Activated CD4-positive, CD25-positive, alpha-beta regulatory T cell treated with anti-CD3 and anti-CD28 coated beads, Interleukin-2, amount 50 U/mL, for 16 hours (primary cell): ENCODE measurements at regions not wholly inside any gene's neighbourhood (a gene's known extent, or its start where the extent isn't known, plus 50 kb on each side); places are given as distances from the start of the nearest gene placed in this dataset.

Source experiments
- DNase-seq: peaks from one replicate; pipeline ENCODE4 v3.0.0-alpha.2; 2020; ENCODE audit warnings: low read depth, low spot score

DNA sequence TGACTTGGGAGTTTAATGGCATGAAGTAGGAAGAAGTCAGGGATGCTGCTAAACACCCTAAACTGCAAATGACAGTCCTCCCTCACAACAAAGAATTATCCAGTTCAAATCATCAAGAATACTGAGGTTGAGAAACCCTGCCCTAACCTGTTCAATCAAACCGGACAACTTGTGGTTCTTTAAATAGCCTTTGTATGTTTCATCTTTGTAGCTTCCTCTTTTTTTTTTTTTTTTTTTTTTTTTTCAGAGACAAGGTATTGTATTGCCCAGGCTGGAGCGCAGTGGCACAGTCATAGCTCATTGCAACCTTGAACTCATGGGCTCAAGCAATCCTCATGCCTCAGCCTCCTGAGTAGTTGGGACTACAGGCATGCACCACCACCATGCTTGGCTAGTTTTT, 52.5 kb upstream of the TTC29 start:
- no peak for DNase-seq

DNA sequence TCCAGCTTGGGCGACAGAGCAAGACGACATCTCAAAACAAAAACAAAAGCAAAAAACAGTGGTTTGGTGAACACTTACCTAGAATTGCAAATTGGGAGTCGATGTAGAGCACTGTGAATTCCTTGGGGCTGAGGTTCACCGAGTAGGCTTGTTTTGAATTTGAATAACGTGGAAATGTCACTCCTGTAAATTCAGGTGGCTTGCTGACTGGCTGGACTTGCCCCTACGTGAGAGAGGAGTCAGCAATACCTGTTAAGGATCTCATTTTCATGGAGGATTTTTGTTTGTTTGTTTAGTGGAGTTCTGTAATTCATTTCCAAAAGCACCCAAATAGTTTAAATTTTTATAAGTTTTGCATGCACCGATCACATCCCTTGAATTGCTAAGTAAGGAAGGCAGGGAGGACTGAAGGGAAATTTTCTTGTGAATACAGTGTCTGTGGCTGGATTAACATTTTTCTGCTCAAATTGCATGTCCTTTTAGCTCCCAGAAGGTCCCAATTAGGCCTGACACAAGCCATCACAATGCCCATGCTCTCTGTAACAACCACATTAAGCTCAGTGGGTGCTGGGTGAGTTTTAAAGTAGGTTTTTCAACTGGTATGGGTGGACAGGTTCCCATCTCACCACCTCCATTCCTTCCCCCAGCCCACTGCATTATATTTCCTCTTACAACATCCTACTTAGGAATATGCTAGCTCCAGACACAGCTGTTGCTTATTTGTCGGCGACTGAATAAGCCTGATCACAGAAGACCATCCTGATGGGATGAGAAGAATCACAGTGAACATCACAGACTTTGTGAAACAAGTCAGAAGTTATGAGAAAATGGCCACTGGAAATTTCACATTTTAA, 58.5 kb upstream of the TTC29 start:
- DNase-seq: no peak

DNA sequence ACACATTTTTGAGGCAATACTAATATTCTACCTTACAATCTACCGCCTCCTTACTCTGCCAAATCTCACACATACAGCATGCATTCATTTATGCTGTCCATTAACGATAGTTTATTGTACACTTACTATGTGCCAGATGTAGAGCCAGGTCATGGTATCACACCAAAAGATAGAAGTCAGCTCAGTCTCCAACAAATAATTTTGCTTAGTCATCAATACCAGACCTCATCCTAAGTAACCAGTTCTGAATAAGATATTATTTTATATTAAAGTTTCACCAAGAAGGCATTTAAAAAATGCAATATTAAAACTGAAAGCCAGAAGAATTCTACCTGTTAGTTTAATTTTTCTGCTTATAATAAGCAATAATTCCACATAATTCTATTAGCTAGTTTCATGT, 60.6 kb upstream of the TTC29 start:
- DNase-seq: no peak

DNA sequence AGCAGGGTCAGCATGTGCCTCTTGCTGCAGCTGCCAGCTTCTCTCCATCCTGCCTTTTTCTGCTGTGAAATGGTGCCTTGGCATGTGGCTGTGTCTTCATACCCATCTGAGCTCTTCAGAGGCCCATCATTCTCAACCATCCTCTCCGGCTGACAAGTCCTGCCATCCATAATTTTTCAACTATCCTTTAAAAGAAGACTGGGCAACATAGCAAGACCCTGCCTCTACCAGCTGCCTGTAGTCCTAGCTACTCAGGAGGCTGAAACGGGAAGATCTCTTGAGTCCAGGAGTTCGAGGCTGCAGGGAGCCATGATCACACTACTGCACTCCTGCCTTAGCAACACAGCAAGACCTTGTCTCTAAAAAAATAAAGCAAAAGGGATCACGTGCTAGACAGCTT, 64.2 kb upstream of the TTC29 start:
- DNase-seq: no peak

DNA sequence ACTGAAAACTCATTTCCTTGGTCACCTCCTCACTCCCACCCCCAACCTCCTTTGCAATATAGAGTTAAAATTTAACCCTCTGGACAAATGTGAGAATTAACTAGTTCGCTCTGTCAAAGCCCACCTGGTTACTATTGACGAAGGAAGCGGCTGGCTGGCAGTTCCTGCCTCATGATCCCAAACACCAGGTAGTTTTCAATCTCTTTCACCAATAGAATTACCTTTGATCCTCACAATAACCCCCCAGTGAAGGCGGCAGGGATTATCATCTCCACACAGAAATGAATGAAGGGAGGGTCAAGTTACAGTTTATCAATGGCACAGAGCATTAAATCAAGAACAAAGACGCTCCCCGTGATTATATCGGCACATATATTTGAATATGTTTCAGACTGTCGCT, 65.7 kb upstream of the TTC29 start:
- DNase-seq: no peak

DNA sequence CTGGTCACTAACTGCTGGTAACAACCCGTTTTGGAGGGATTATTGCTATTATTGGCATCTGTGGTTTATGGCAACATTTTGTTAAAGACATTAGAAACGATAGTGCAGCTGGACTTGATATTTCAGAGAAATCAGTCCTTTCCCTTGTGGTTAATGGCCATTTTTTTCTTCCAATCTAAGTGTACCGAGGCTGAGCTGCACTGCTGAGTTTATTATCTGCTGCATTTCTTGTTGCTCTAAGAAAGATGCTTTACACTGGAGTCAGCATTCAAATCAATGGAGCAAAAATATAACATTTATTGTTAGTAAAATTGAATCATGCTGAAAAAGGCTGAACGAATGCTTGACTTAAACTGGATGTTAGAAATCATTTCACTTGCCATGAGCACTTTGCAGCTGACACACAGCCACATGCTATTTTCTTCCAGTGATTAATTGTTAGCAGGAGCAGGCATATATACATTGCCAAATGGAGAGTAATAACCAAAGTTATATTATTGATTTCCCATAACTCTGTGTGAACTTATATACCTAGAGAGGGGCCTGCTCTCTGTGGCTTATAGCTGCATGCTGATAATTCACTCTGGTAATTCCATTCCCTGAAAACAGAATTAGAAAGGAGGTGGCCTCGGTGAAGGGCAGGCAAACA, 66.5 kb upstream of the TTC29 start:
- DNase-seq: no peak

DNA sequence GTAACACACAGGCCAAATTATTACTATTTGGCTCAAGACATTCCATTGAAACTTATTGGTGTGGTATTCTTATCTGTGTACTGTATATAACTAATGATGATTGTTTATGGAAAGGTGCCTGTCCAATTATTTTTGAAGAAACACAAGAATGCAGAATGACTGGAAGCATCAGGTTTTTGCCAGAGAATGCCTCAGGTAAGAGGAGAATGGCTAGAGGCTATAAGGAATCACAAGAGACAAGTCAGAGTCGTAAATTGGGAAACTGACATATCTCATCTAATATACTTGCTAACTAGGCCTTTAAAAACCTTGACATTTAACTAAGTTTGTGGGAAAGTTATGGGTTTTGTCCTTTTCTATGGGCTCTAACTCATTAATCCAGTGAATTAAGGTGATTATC, 69.3 kb upstream of the TTC29 start:
- DNase-seq: no peak

DNA sequence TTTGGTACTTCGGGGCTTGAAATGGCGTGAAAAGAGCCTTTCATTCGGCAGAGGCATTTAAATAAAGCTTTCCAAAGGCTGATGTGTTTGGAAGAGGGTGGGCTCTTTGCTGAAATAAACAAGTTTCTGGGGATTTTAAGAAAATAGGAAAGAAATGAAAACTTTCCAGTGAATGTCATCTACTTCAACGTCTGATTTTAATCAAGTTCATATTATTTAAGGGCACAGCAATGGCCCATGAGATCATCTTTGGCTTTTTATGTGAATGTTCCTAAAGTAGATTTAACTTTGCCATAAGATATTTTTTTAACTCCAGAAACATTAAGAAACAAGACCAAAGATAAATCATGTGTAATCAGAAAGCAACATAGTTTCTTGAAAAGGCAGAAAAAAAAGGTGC, 69.8 kb upstream of the TTC29 start:
- DNase-seq: no peak

DNA sequence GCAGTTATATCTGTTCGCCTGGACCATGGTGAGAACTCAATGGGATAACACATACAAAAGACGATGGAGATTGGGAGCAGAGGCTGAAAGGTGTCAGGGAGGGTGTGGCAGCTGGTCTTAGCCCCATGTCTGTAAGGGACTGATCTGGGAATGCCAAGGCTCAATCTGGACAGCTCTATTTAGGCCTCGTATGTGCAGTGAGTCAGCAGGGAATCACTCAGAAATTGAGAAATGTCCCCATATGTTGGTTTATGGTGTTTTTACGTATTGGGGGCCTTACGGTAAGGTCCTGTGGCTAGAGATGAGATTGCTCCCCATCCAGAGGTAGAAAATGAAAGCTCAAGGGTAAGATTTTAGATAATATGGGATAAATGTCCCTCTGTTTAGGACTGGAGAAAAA, 71.4 kb upstream of the TTC29 start:
- no peak for DNase-seq

DNA sequence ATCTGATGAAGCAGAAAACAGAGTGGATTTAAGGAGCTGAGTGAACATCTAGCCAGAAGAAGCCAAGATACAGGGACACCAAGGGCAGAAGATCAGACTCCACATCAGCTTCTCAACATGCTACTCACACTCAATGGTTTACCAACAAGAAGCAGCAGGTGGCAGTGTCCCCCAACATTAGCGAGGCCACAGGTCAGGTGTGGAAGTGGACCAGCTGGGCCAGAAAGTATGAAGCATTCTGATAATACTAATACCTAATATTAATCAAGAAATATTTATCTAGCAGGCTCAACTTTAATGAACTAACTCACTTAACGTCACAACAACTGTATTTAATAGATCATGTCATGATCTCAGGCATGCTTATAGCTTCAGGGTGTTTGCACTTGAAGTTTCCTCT, 73.4 kb upstream of the TTC29 start:
- DNase-seq: peak; percentile 23

DNA sequence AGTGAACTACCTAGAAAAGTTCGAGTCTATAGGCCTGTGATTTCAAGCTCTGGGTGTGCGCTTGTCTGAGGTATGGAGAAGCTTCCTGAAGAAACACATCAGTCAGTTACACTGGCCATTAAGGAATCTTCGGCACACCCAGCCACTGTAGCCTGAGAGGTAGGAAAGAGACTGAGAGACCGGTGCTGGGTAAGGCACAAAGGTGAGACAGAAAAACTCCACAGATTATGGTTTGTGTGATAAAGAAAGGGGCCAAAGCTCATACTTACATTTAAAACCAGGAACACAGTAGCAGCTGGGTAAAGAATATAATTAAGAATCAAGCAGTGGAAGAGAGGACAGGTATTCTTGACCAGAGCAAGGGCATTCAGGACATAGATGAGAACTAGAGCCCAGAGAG, 74.8 kb upstream of the TTC29 start:
- no peak for DNase-seq

DNA sequence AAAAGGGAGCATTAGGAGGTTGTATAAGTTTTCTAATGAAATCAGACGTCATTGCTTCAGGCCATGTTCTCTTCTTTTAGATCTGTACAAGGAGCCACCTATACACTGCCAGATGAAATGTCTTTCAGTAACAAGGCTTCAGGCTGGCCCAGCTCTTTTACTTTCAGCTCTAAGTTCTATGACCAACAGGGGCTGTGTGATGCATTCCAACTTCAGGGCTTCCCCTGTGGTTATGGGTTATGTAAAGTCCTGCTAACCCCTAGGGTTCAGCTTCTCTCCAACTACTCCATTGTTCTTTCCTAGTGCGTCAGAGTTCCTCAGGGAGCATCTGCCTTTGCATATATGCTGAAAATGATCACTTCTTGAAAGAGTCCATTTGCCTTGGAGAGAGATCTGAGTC, 79.4 kb upstream of the TTC29 start:
- no peak for DNase-seq

DNA sequence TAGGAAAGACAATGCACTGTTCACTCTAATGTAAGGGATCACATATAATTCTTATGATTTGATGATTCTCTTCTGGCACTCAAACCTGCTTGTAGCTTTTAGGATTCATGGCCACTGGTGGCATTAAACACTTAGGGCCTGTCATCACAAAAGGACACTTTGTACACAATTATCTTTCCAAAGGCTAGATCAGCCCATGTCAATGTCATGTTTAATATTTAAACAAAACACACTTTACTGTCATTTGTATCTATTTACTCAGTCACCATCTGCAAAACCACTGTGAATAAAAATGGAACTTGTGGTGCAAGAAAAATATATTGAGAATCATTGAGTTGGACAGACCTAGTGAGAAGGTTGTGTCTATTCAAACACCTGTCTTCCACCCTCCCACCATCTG, 83.6 kb upstream of the TTC29 start:
- DNase-seq: no peak

DNA sequence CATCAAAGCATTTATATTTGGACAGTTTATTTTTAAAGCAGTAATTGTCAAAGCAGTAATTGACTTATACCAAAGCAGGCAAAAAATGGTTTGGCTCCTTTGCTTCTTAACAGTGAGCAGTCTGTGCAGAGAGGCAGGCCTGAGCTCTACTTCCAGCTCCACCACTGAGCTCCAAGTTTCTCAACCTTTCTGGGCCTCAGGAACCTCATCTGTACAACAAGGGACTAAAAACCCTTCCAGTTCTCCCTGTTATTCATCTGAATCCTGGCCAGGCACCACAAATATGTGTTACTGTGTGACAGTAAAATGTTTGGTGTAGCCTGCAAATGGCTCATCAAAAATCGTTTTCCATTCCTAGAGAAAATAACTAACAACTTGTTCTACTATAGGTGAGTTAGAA, 88.7 kb upstream of the TTC29 start:
- no peak for DNase-seq

DNA sequence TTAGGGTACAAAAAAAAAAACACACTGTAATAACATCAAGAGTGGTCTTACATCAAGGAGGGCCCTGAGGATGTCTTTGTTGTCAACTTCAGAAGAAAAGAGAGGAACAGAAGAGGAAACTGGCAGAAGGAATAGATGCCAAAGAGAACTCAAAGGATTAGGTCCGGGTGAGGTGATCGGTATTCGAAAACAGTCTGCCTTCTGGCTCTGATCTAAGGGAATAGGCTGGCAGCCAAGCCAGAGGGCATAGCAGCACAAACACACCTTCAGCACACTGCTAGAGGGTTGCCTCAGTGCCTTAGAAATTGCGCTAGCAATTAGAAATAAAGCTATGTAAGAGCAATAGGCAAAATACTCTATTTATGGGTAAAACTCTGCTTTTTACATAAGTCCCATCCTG, 91.4 kb upstream of the TTC29 start:
- no peak for DNase-seq

DNA sequence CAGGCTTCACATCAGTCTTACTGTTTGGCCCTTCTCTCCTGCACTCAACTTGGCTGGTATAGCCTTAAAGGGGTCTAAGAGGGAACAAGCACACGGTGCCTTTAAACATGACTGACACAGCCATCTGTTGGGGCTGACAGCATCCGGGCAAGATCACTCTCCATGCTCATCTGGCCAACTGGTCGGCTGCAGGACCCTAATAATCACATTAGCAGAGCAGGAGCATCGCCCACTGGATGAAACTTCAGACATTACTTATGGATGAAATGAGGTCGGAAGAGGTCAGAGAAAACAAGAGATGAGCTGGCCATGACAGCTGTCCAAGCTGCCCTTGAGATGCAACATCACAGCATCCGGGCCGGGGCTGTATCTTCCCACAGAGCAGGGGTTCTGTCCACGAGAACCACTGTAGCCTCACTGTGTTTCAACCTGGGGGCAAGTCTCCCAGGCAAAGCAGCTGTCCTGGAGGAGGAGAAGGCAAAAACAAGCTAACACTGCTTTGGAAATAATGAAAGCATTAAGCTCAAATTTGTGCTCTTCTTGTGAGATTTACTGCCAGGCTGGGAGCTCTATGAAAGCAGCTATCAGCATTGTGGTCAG, 94.4 kb upstream of the TTC29 start:
- no peak for DNase-seq

DNA sequence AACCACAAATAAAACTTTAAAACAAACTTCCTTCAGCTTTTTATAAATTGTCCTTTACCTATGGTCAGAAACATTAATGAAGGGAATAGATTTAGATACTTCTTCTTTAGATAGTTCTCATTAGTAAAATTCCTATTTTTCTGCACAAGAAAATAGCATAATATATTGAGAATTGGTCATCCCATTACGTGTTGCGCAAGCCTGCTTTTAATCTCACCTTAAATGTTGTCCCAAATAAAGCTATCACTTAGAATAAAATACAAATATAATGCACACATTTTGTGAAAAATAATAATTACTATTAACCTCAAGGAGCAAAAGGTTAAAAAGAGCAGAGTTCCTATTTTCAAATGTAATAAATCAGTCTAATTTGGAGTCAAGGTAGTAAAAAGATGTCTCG, 95.2 kb upstream of the TTC29 start:
- no peak for DNase-seq

DNA sequence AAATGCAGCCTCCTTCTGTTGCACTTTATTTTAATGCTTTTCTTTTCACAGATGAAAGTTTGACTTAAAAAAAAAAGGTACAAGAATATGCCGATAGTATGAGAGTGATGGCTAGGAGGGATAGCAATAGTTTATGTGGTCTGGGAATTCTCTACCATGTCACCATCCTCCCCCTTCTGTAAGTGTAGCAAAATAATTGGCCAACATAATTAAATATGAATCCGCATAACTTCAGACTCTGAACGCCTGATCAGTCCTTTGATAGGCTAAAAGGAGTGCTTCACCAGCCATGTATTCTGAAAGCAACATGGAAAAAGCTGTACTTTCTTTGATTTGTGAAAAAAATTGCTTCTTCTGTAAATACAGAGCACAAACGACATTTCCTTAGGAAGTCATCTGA, 95.7 kb upstream of the TTC29 start:
- no peak for DNase-seq

DNA sequence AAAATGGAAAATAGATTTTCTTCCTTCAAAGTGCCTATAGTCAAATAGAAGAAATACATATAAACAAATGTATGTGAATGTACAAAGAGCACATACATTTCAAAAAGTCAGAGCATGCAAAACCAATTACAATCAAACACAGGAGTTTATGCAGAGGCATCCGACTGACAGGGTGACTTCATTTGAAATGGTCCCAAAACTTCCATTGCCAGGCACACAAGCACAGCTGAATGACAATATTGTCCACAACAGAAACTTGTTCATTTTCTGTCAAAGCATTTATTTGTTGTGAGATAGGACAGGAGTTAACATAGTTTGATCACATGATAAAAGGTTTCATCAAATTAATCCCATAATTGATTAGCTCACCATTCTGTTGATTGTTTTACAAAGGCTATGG, 96.4 kb upstream of the TTC29 start:
- DNase-seq: no peak

DNA sequence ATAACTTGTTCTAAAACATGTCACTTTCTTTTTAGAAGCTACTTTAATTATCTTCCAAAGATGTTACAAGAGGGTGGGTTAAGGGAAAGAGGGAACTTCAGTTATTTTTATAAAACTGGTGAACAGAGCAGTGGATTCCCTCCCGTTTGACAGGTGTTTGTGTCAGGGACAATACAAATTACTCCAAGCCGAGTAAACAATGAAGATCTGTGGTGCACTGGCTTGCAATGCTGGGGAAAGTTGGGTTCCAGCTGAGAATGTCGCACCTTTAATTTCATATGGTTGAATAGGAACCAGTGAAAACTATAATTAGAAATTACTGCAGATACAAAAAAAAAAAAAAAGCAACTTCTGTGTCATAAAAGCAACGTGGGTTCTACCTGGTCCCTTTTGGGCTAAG, 98.6 kb upstream of the TTC29 start:
- DNase-seq: no peak

DNA sequence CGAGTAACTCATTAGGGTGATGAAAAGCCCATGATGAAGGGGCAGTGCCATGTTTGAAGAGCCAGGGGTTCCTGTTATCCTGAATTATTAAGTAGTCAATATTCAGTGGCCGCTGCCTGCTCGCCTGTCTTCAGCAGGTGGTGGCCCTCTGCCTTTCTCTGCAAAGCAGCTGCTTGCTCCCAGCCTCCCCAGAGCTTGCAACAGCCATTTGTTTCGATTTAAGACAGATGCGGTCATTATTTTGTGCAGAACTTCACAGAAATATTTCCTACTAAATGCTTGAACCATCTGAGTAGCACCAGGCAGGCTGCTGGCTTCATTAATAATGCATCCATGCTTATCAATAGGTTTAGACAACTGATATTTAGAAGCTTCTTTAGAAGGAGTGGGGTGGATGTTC, 104.3 kb upstream of the TTC29 start:
- no peak for DNase-seq

DNA sequence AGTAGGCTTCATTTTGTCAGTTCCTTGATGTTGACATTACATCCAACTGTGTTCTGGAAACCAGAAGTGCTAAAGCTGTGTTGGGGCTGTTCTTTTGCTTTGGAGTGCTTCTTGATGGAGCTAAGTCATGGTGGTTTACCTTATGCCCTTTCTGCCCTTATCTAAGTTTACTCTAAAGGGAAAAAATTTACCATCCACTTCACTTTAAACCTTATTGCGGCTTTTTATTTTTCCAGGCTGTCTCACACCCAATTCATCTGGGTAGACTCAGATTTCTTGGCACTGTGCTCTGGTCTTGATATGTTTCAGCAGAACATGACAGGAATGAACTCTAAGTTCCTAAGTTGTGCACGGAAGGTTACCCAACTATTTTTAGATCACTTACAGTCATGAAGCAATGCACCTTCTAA, 104.7 kb upstream of the TTC29 start:
- no peak for DNase-seq

DNA sequence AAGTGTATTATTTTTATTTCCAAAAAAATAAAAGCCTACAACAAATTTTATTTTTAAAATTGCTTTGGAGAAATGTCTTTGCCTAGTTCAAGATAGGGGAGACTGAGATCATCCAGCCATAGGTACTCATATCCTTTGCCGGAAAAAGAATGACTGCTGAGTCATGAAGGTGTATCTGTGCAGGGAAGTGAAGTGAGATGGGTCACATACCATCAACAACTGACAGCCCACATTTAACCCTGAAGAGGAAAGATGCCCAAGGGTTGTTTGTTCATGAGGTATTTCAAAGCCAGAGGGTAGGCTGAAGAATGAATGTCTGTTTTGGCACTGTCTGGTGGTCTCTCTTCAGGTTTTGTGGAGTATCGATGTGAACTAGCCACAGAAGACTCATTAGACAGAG, 106.7 kb upstream of the TTC29 start:
- no peak for DNase-seq
